Stimulated activated naive B cell treated with anti-CD40 and anti-IgM and Interleukin-4, amounts not matched to agents 10 μg/mL and 1 μg/mL and 100 μg/mL, for 72 hours (primary cell): ENCODE measurements at regions not wholly inside any gene's neighbourhood (a gene's known extent, or its start where the extent isn't known, plus 50 kb on each side); places are given as distances from the start of the nearest gene placed in this dataset.
"Not testable (repeated sequence)": the region's sequence is repeated elsewhere in the genome, so short reads cannot be mapped to it uniquely, and the experiment has no call there.

Source experiments
- ATAC-seq, 2 donors: fragments of 150-1000 bp; cut with Tn5 transposase; replicated peaks; 2 replicates each; pipeline ENCODE4 v1.10.0; 2021; ENCODE audit warnings: moderate library complexity in 1 of 2
- DNase-seq: peaks from one replicate; pipeline ENCODE4 v3.0.0; 2021
- H3K27ac Mint-ChIP-seq: one replicate; pipeline ENCODE4 v1.8.0; 2022; ENCODE audit warnings: mild to moderate bottlenecking, mixed read lengths
- H3K27me3 Mint-ChIP-seq, 2 donors: one replicate each; pipeline ENCODE4 v1.8.0; 2022; ENCODE audit warnings: mixed read lengths in 2 of 2
- H3K36me3 Mint-ChIP-seq, 2 donors: one replicate each; pipeline ENCODE4 v1.8.0; 2022; ENCODE audit warnings: mixed read lengths in 2 of 2, mild to moderate bottlenecking in 1 of 2
- H3K4me1 Mint-ChIP-seq, 2 donors: one replicate each; pipeline ENCODE4 v1.8.0; 2022; ENCODE audit warnings: mixed read lengths in 2 of 2, mild to moderate bottlenecking in 1 of 2
- H3K4me3 Mint-ChIP-seq, 2 donors: one replicate each; pipeline ENCODE4 v1.8.0; 2022; ENCODE audit warnings: mild to moderate bottlenecking in 2 of 2, mixed read lengths in 2 of 2, moderate library complexity in 1 of 2
- H3K9me3 Mint-ChIP-seq, 2 donors: one replicate each; pipeline ENCODE4 v1.8.0; 2022; ENCODE audit warnings: mixed read lengths in 2 of 2, mild to moderate bottlenecking in 1 of 2

- ATAC-seq = no peak
- Mint-ChIP-seq H3K27me3 (no peaks in the 10 kb centered on the region), H3K4me1 (no peaks in the 10 kb centered on the region)
These were observed 427.0 kb upstream of the PBX1 start for GRCh38 chr1:164131949-164132348.

GRCh38 chr1:164137273-164137925 lies 421.6 kb upstream of the PBX1 start:
- DNase-seq = no peak
- H3K4me1 Mint-ChIP-seq = no peaks in the 10 kb centered on the region

More at GRCh38 chr1:164131949-164132348, 427.0 kb upstream of the PBX1 start:
- peaks cover 3 to 4% of the 10 kb centered on the region in 2 donors for H3K9me3 Mint-ChIP-seq
- no peak for DNase-seq
- no peak overlapping the region for H3K27ac Mint-ChIP-seq
- no peaks in the 10 kb centered on the region for H3K36me3 Mint-ChIP-seq
- H3K4me3 Mint-ChIP-seq = no peak overlapping the region

GRCh38 chr1:164141797-164142196 lies 417.2 kb upstream of the PBX1 start:
- Mint-ChIP-seq H3K27me3 (no peaks in the 10 kb centered on the region), H3K27ac (no peak overlapping the region), H3K4me3 (no peak overlapping the region), H3K9me3 (peaks cover 6 to 20% of the 10 kb centered on the region in 2 donors), H3K4me1 (no peaks in the 10 kb centered on the region), H3K36me3 (no peaks in the 10 kb centered on the region)
- DNase-seq (no peak), ATAC-seq (no peak)

More at GRCh38 chr1:164137273-164137925, 421.6 kb upstream of the PBX1 start:
- Mint-ChIP-seq H3K4me3 (no peak overlapping the region), H3K27me3 (no peaks in the 10 kb centered on the region), H3K27ac (no peak overlapping the region), H3K36me3 (no peaks in the 10 kb centered on the region), H3K9me3 (peaks cover 4 to 9% of the 10 kb centered on the region in 2 donors)
- no peak for ATAC-seq

- Mint-ChIP-seq H3K9me3 (peaks cover 0 to 7% of the 10 kb centered on the region in 2 donors), H3K36me3 (no peaks in the 10 kb centered on the region), H3K27ac (no peak overlapping the region), H3K27me3 (no peaks in the 10 kb centered on the region), H3K4me3 (no peak overlapping the region), H3K4me1 (no peaks in the 10 kb centered on the region)
- ATAC-seq = no peak
- DNase-seq = no peak
These were observed 404.4 kb upstream of the PBX1 start for GRCh38 chr1:164154622-164155021.

GRCh38 chr1:164155347-164155746 lies 403.6 kb upstream of the PBX1 start:
- Mint-ChIP-seq H3K9me3 (peaks cover 0 to 7% of the 10 kb centered on the region in 2 donors), H3K4me3 (no peak overlapping the region), H3K36me3 (no peaks in the 10 kb centered on the region), H3K27ac (no peak overlapping the region), H3K27me3 (no peaks in the 10 kb centered on the region), H3K4me1 (no peaks in the 10 kb centered on the region)
- no peak for ATAC-seq
- no peak for DNase-seq

GRCh38 chr1:164163289-164163849 lies 395.6 kb upstream of the PBX1 start:
- no peak for ATAC-seq
- DNase-seq = no peak
- peaks cover 0 to 4% of the 10 kb centered on the region in 2 donors for H3K9me3 Mint-ChIP-seq
- no peaks in the 10 kb centered on the region for H3K36me3 Mint-ChIP-seq
- no peaks in the 10 kb centered on the region for H3K27me3 Mint-ChIP-seq
- H3K4me1 Mint-ChIP-seq = no peaks in the 10 kb centered on the region
- no peak overlapping the region for H3K4me3 Mint-ChIP-seq
- no peak overlapping the region for H3K27ac Mint-ChIP-seq

GRCh38 chr1:164165466-164165865 lies 393.5 kb upstream of the PBX1 start:
- Mint-ChIP-seq H3K27ac (no peak overlapping the region), H3K36me3 (no peaks in the 10 kb centered on the region), H3K4me3 (no peak overlapping the region), H3K27me3 (no peaks in the 10 kb centered on the region), H3K9me3 (peaks cover 9 to 13% of the 10 kb centered on the region in 2 donors), H3K4me1 (no peaks in the 10 kb centered on the region)
- ATAC-seq (no peak), DNase-seq (no peak)

GRCh38 chr1:164166454-164166853 lies 392.5 kb upstream of the PBX1 start:
- ATAC-seq, H3K27ac Mint-ChIP-seq, DNase-seq, H3K27me3 Mint-ChIP-seq, H3K4me3 Mint-ChIP-seq, H3K4me1 Mint-ChIP-seq, H3K36me3 Mint-ChIP-seq: not testable (repeated sequence)
- H3K9me3 Mint-ChIP-seq = peaks cover 9 to 13% of the 10 kb centered on the region in 2 donors

GRCh38 chr1:164177118-164177517 lies 381.9 kb upstream of the PBX1 start:
- Mint-ChIP-seq H3K27me3 (no peaks in the 10 kb centered on the region), H3K4me3 (no peak overlapping the region), H3K4me1 (no peaks in the 10 kb centered on the region), H3K9me3 (peaks cover 0 to 12% of the 10 kb centered on the region in 2 donors), H3K36me3 (no peaks in the 10 kb centered on the region), H3K27ac (no peak overlapping the region)
- DNase-seq (no peak), ATAC-seq (no peak)

- H3K36me3 Mint-ChIP-seq = no peaks in the 10 kb centered on the region
- ATAC-seq = no peak
- no peaks in the 10 kb centered on the region for H3K27me3 Mint-ChIP-seq
- no peak for DNase-seq
- no peak overlapping the region for H3K27ac Mint-ChIP-seq
- no peaks in the 10 kb centered on the region for H3K4me1 Mint-ChIP-seq
- peaks cover 0 to 9% of the 10 kb centered on the region in 2 donors for H3K9me3 Mint-ChIP-seq
- no peak overlapping the region for H3K4me3 Mint-ChIP-seq
These were observed 378.2 kb upstream of the PBX1 start for GRCh38 chr1:164180824-164181223.

- Mint-ChIP-seq H3K27ac (no peak overlapping the region), H3K9me3 (peaks cover 0 to 7% of the 10 kb centered on the region in 2 donors), H3K27me3 (no peaks in the 10 kb centered on the region), H3K4me1 (no peaks in the 10 kb centered on the region), H3K36me3 (no peaks in the 10 kb centered on the region), H3K4me3 (no peak overlapping the region)
- ATAC-seq (no peak), DNase-seq (no peak)
These were observed 374.9 kb upstream of the PBX1 start for GRCh38 chr1:164183854-164184635.

GRCh38 chr1:164186881-164187280 lies 372.1 kb upstream of the PBX1 start:
- no peak for ATAC-seq
- no peaks in the 10 kb centered on the region for H3K36me3 Mint-ChIP-seq
- H3K27ac Mint-ChIP-seq = no peak overlapping the region
- no peaks in the 10 kb centered on the region for H3K4me1 Mint-ChIP-seq
- no peak overlapping the region for H3K4me3 Mint-ChIP-seq
- DNase-seq = no peak
- H3K27me3 Mint-ChIP-seq = no peaks in the 10 kb centered on the region
- H3K9me3 Mint-ChIP-seq = peaks cover 0 to 4% of the 10 kb centered on the region in 2 donors

- ATAC-seq = no peak
- H3K9me3 Mint-ChIP-seq = peaks cover 0 to 4% of the 10 kb centered on the region in 2 donors
- H3K27me3 Mint-ChIP-seq = no peaks in the 10 kb centered on the region
- no peaks in the 10 kb centered on the region for H3K36me3 Mint-ChIP-seq
- no peaks in the 10 kb centered on the region for H3K4me1 Mint-ChIP-seq
- no peak overlapping the region for H3K4me3 Mint-ChIP-seq
- no peak overlapping the region for H3K27ac Mint-ChIP-seq
- no peak for DNase-seq
These were observed 370.5 kb upstream of the PBX1 start for GRCh38 chr1:164188497-164188896.

- H3K36me3 Mint-ChIP-seq = no peaks in the 10 kb centered on the region
- H3K27me3 Mint-ChIP-seq = no peaks in the 10 kb centered on the region
- no peaks in the 10 kb centered on the region for H3K4me1 Mint-ChIP-seq
- no peak overlapping the region for H3K27ac Mint-ChIP-seq
- no peak overlapping the region for H3K4me3 Mint-ChIP-seq
- peaks cover 0 to 2% of the 10 kb centered on the region in 2 donors for H3K9me3 Mint-ChIP-seq
- ATAC-seq (no peak), DNase-seq (no peak)
These were observed 367.8 kb upstream of the PBX1 start for GRCh38 chr1:164191191-164191590.
